H9 (cell line): ENCODE measurements at regions not wholly inside any gene's neighbourhood (a gene's known extent, or its start where the extent isn't known, plus 50 kb on each side); places are given as distances from the start of the nearest gene placed in this dataset.

ENCODE experiments used
- DNase-seq: peaks from one replicate; pipeline ENCODE4 v3.0.0-alpha.2; 2017
- H2AFZ ChIP-seq: one replicate; pipeline ENCODE4 v1.6.1; 2013; ENCODE audit warnings: mild to moderate bottlenecking, low read length, control low read depth, moderate library complexity
- H2AK5ac ChIP-seq: 2 replicates; pipeline ENCODE4 v1.6.1; 2013; ENCODE audit warnings: low read length, control low read depth, mixed read lengths; ENCODE audit not compliant: insufficient read length
- H2BK120ac ChIP-seq: one replicate; pipeline ENCODE4 v1.6.1; 2013; ENCODE audit warnings: low read depth, mild to moderate bottlenecking, low read length, control low read depth, inconsistent platforms; ENCODE audit not compliant: poor library complexity, severe bottlenecking
- H2BK12ac ChIP-seq: 2 replicates; pipeline ENCODE4 v1.6.1; 2013; ENCODE audit warnings: low read length, control low read depth, mixed read lengths, low read depth; ENCODE audit not compliant: insufficient read length
- H2BK15ac ChIP-seq: 2 replicates; pipeline ENCODE4 v1.6.1; 2013; ENCODE audit warnings: low read depth, low read length, control low read depth
- H2BK20ac ChIP-seq: one replicate; pipeline ENCODE4 v1.6.1; 2013; ENCODE audit warnings: low read depth, mild to moderate bottlenecking, low read length, control low read depth, inconsistent platforms; ENCODE audit not compliant: poor library complexity, severe bottlenecking
- H2BK5ac ChIP-seq: 2 replicates; pipeline ENCODE4 v1.6.1; 2013; ENCODE audit warnings: low read length, control low read depth, mixed read lengths; ENCODE audit not compliant: insufficient read length
- H3K14ac ChIP-seq: 2 replicates; pipeline ENCODE4 v1.6.1; 2013; ENCODE audit warnings: low read length, control low read depth; ENCODE audit not compliant: insufficient read depth
- H3K18ac ChIP-seq: 2 replicates; pipeline ENCODE4 v1.6.1; 2013; ENCODE audit warnings: low read depth, mild to moderate bottlenecking, mixed read lengths, low read length, control low read depth; ENCODE audit not compliant: insufficient read length
- H3K23ac ChIP-seq: 2 replicates; pipeline ENCODE4 v1.6.1; 2013; ENCODE audit warnings: low read length, control low read depth, mixed read lengths, low read depth; ENCODE audit not compliant: insufficient read length
- H3K23me2 ChIP-seq: 2 replicates; pipeline ENCODE4 v1.6.1; 2013; ENCODE audit warnings: low read depth, mild to moderate bottlenecking, mixed read lengths, low read length, control low read depth; ENCODE audit not compliant: insufficient read length, poor library complexity, severe bottlenecking
- H3K27ac ChIP-seq: 2 replicates; pipeline ENCODE4 v1.5.1; 2013; ENCODE audit warnings: low read length, control low read depth, mixed read lengths, low read depth; ENCODE audit not compliant: insufficient read length
- H3K27me3 ChIP-seq: 2 replicates; pipeline ENCODE4 v1.6.1; 2013; ENCODE audit warnings: low read length, control low read depth, inconsistent platforms; ENCODE audit not compliant: insufficient read depth
- H3K4ac ChIP-seq: 2 replicates; pipeline ENCODE4 v1.6.1; 2013; ENCODE audit warnings: low read depth, mild to moderate bottlenecking, control low read depth, inconsistent platforms, low read length, moderate library complexity
- H3K4me1 ChIP-seq: 2 replicates; pipeline ENCODE4 v1.6.1; 2013; ENCODE audit warnings: low read length, control low read depth, inconsistent platforms; ENCODE audit not compliant: insufficient read depth
- H3K4me2 ChIP-seq: 2 replicates; pipeline ENCODE4 v1.6.1; 2013; ENCODE audit warnings: low read length, control low read depth, mixed read lengths; ENCODE audit not compliant: insufficient read length, insufficient read depth
- H3K56ac ChIP-seq: 2 replicates; pipeline ENCODE4 v1.6.1; 2013; ENCODE audit warnings: low read depth, mild to moderate bottlenecking, mixed read lengths, low read length, control low read depth; ENCODE audit not compliant: insufficient read length
- H3K79me1 ChIP-seq: 2 replicates; pipeline ENCODE4 v1.6.1; 2013; ENCODE audit warnings: low read depth, mild to moderate bottlenecking, moderate library complexity, low read length, control low read depth, inconsistent platforms; ENCODE audit not compliant: insufficient read depth, poor library complexity, severe bottlenecking
- H3K79me2 ChIP-seq: 2 replicates; pipeline ENCODE4 v1.6.1; 2013; ENCODE audit warnings: low read length, control low read depth, inconsistent platforms; ENCODE audit not compliant: insufficient read depth
- H3K9ac ChIP-seq: 2 replicates; pipeline ENCODE4 v1.6.1; 2013; ENCODE audit warnings: low read length, control low read depth, mixed read lengths; ENCODE audit not compliant: insufficient read length; ENCODE audit errors: extremely low read depth
- H3K9me3 ChIP-seq: one replicate; pipeline ENCODE4 v1.6.1; 2013; ENCODE audit warnings: low read depth, low read length, inconsistent platforms; ENCODE audit not compliant: control insufficient read depth
- H3T11ph ChIP-seq: one replicate; pipeline ENCODE4 v1.6.1; 2013; ENCODE audit warnings: mild to moderate bottlenecking, low read length, control low read depth, inconsistent platforms
- H4K20me1 ChIP-seq: one replicate; pipeline ENCODE4 v1.6.1; 2013; ENCODE audit not compliant: control insufficient read depth, insufficient read length, insufficient read depth
- H4K5ac ChIP-seq: 2 replicates; pipeline ENCODE4 v1.6.1; 2013; ENCODE audit warnings: low read depth, mild to moderate bottlenecking, mixed read lengths, low read length, control low read depth; ENCODE audit not compliant: insufficient read length
- H4K8ac ChIP-seq: replicated peaks from 2 replicates; pipeline ENCODE4 v1.6.1; 2013; ENCODE audit warnings: low read length, control low read depth, mixed read lengths, low read depth; ENCODE audit not compliant: insufficient read length
- H4K91ac ChIP-seq: 2 replicates; pipeline ENCODE4 v1.6.1; 2013; ENCODE audit warnings: low read depth, mild to moderate bottlenecking, moderate library complexity, mixed read lengths, low read length, control low read depth; ENCODE audit not compliant: insufficient read length
- H3K27ac Mint-ChIP-seq, 3 experiments: 2 replicates in 2 of 3; 3 replicates in 1 of 3; pipeline ENCODE4 v1.8.0; 2020 to 2021; ENCODE audit warnings: mixed read lengths in 3 of 3, mild to moderate bottlenecking in 1 of 3, moderate library complexity in 1 of 3
- H3K27me3 Mint-ChIP-seq: 2 replicates; pipeline ENCODE4 v1.8.0; 2021; ENCODE audit warnings: low read depth, mild to moderate bottlenecking, moderate library complexity, mixed read lengths
- H3K36me3 Mint-ChIP-seq, 3 experiments: 2 replicates in 2 of 3; 3 replicates in 1 of 3; pipeline ENCODE4 v1.8.0; 2020 to 2021; ENCODE audit warnings: low read depth in 3 of 3, mixed read lengths in 3 of 3; ENCODE audit not compliant: insufficient read depth in 1 of 3
- H3K4me1 Mint-ChIP-seq, 2 experiments: 2 replicates each; pipeline ENCODE4 v1.8.0; 2020; ENCODE audit warnings: mixed read lengths in 2 of 2
- H3K4me3 Mint-ChIP-seq, 2 experiments: 2 replicates in 1 of 2; 3 replicates in 1 of 2; pipeline ENCODE4 v1.8.0; 2020 to 2021; ENCODE audit warnings: mild to moderate bottlenecking in 2 of 2, mixed read lengths in 2 of 2, moderate library complexity in 1 of 2
- H3K9me3 Mint-ChIP-seq, 2 experiments: 2 replicates in 1 of 2; 3 replicates in 1 of 2; pipeline ENCODE4 v1.8.0; 2020; ENCODE audit warnings: mild to moderate bottlenecking in 2 of 2, mixed read lengths in 2 of 2, moderate library complexity in 1 of 2
- CTCF ChIP-seq: fragments of 200-600 bp; sonication (generic); conservative IDR thresholded peaks from 3 replicates; pipeline ENCODE4 v1.8.0; 2021; ENCODE audit warnings: antibody characterized with exemption, mild to moderate bottlenecking
- WGBS: extraction: QIAGEN DNeasy Blood & Tissue Kit; methylation state at CpG from one replicate; pipeline ENCODE4 v1.1.7; 2013; ENCODE audit warnings: missing lambda C conversion rate, low lambda C conversion rate, mixed read lengths; ENCODE audit not compliant: insufficient read length; ENCODE audit errors: extremely low coverage; 5-methylcytosine and 5-hydroxymethylcytosine counted together

GRCh38 chr7:28328146-28328545, 84.2 kb upstream of the CREB5 start:
- Histone ChIP-seq H3K56ac (no peak overlapping the region), H2BK15ac (no peak overlapping the region), H2BK5ac (no peak overlapping the region), H2BK12ac (no peak overlapping the region), H3K9me3 (no peaks in the 10 kb centered on the region), H3K9ac (no peak overlapping the region), H3K79me2 (no peaks in the 10 kb centered on the region), H3K23me2 (no peaks in the 10 kb centered on the region), H3K27me3 (no peaks in the 10 kb centered on the region), H3T11ph (no peak overlapping the region), H2BK20ac (no peak overlapping the region), H2AFZ (no peak overlapping the region), H4K8ac (no peak overlapping the region), H3K4me2 (no peak overlapping the region), H4K20me1 (no peaks in the 10 kb centered on the region), H3K4me1 (peaks cover 7% of the 10 kb centered on the region), H3K27ac (no peak overlapping the region), H4K91ac (no peak overlapping the region), H4K5ac (no peak overlapping the region), H3K14ac (no peak overlapping the region), H3K18ac (no peak overlapping the region), H3K23ac (no peak overlapping the region), H3K4ac (no peak overlapping the region), H3K79me1 (no peaks in the 10 kb centered on the region), H2AK5ac (no peak overlapping the region), H2BK120ac (no peak overlapping the region)
- Mint-ChIP-seq H3K36me3 (no peaks in the 10 kb centered on the region), H3K9me3 (no peaks in the 10 kb centered on the region), H3K4me3 (no peak overlapping the region), H3K27me3 (no peaks in the 10 kb centered on the region), H3K4me1 (peaks cover 6 to 15% of the 10 kb centered on the region in 2 experiments), H3K27ac (no peak overlapping the region)
- WGBS: no CpG with 5 or more reads among the region's 2 CpGs
- no peak for TF ChIP-seq CTCF
- no peak for DNase-seq
